H9 (cell line): ENCODE measurements at regions not wholly inside any gene's neighbourhood (a gene's known extent, or its start where the extent isn't known, plus 50 kb on each side); places are given as distances from the start of the nearest gene placed in this dataset.

Experiments
- DNase-seq: peaks from one replicate; pipeline ENCODE4 v3.0.0-alpha.2; 2017
- H2AFZ ChIP-seq: one replicate; pipeline ENCODE4 v1.6.1; 2013; ENCODE audit warnings: mild to moderate bottlenecking, low read length, control low read depth, moderate library complexity
- H2AK5ac ChIP-seq: 2 replicates; pipeline ENCODE4 v1.6.1; 2013; ENCODE audit warnings: low read length, control low read depth, mixed read lengths; ENCODE audit not compliant: insufficient read length
- H2BK120ac ChIP-seq: one replicate; pipeline ENCODE4 v1.6.1; 2013; ENCODE audit warnings: low read depth, mild to moderate bottlenecking, low read length, control low read depth, inconsistent platforms; ENCODE audit not compliant: poor library complexity, severe bottlenecking
- H2BK12ac ChIP-seq: 2 replicates; pipeline ENCODE4 v1.6.1; 2013; ENCODE audit warnings: low read length, control low read depth, mixed read lengths, low read depth; ENCODE audit not compliant: insufficient read length
- H2BK15ac ChIP-seq: 2 replicates; pipeline ENCODE4 v1.6.1; 2013; ENCODE audit warnings: low read depth, low read length, control low read depth
- H2BK20ac ChIP-seq: one replicate; pipeline ENCODE4 v1.6.1; 2013; ENCODE audit warnings: low read depth, mild to moderate bottlenecking, low read length, control low read depth, inconsistent platforms; ENCODE audit not compliant: poor library complexity, severe bottlenecking
- H2BK5ac ChIP-seq: 2 replicates; pipeline ENCODE4 v1.6.1; 2013; ENCODE audit warnings: low read length, control low read depth, mixed read lengths; ENCODE audit not compliant: insufficient read length
- H3K14ac ChIP-seq: 2 replicates; pipeline ENCODE4 v1.6.1; 2013; ENCODE audit warnings: low read length, control low read depth; ENCODE audit not compliant: insufficient read depth
- H3K18ac ChIP-seq: 2 replicates; pipeline ENCODE4 v1.6.1; 2013; ENCODE audit warnings: low read depth, mild to moderate bottlenecking, mixed read lengths, low read length, control low read depth; ENCODE audit not compliant: insufficient read length
- H3K23ac ChIP-seq: 2 replicates; pipeline ENCODE4 v1.6.1; 2013; ENCODE audit warnings: low read length, control low read depth, mixed read lengths, low read depth; ENCODE audit not compliant: insufficient read length
- H3K23me2 ChIP-seq: 2 replicates; pipeline ENCODE4 v1.6.1; 2013; ENCODE audit warnings: low read depth, mild to moderate bottlenecking, mixed read lengths, low read length, control low read depth; ENCODE audit not compliant: insufficient read length, poor library complexity, severe bottlenecking
- H3K27ac ChIP-seq: 2 replicates; pipeline ENCODE4 v1.5.1; 2013; ENCODE audit warnings: low read length, control low read depth, mixed read lengths, low read depth; ENCODE audit not compliant: insufficient read length
- H3K27me3 ChIP-seq: 2 replicates; pipeline ENCODE4 v1.6.1; 2013; ENCODE audit warnings: low read length, control low read depth, inconsistent platforms; ENCODE audit not compliant: insufficient read depth
- H3K4ac ChIP-seq: 2 replicates; pipeline ENCODE4 v1.6.1; 2013; ENCODE audit warnings: low read depth, mild to moderate bottlenecking, control low read depth, inconsistent platforms, low read length, moderate library complexity
- H3K4me1 ChIP-seq: 2 replicates; pipeline ENCODE4 v1.6.1; 2013; ENCODE audit warnings: low read length, control low read depth, inconsistent platforms; ENCODE audit not compliant: insufficient read depth
- H3K4me2 ChIP-seq: 2 replicates; pipeline ENCODE4 v1.6.1; 2013; ENCODE audit warnings: low read length, control low read depth, mixed read lengths; ENCODE audit not compliant: insufficient read length, insufficient read depth
- H3K56ac ChIP-seq: 2 replicates; pipeline ENCODE4 v1.6.1; 2013; ENCODE audit warnings: low read depth, mild to moderate bottlenecking, mixed read lengths, low read length, control low read depth; ENCODE audit not compliant: insufficient read length
- H3K79me1 ChIP-seq: 2 replicates; pipeline ENCODE4 v1.6.1; 2013; ENCODE audit warnings: low read depth, mild to moderate bottlenecking, moderate library complexity, low read length, control low read depth, inconsistent platforms; ENCODE audit not compliant: insufficient read depth, poor library complexity, severe bottlenecking
- H3K79me2 ChIP-seq: 2 replicates; pipeline ENCODE4 v1.6.1; 2013; ENCODE audit warnings: low read length, control low read depth, inconsistent platforms; ENCODE audit not compliant: insufficient read depth
- H3K9ac ChIP-seq: 2 replicates; pipeline ENCODE4 v1.6.1; 2013; ENCODE audit warnings: low read length, control low read depth, mixed read lengths; ENCODE audit not compliant: insufficient read length; ENCODE audit errors: extremely low read depth
- H3K9me3 ChIP-seq: one replicate; pipeline ENCODE4 v1.6.1; 2013; ENCODE audit warnings: low read depth, low read length, inconsistent platforms; ENCODE audit not compliant: control insufficient read depth
- H3T11ph ChIP-seq: one replicate; pipeline ENCODE4 v1.6.1; 2013; ENCODE audit warnings: mild to moderate bottlenecking, low read length, control low read depth, inconsistent platforms
- H4K20me1 ChIP-seq: one replicate; pipeline ENCODE4 v1.6.1; 2013; ENCODE audit not compliant: control insufficient read depth, insufficient read length, insufficient read depth
- H4K5ac ChIP-seq: 2 replicates; pipeline ENCODE4 v1.6.1; 2013; ENCODE audit warnings: low read depth, mild to moderate bottlenecking, mixed read lengths, low read length, control low read depth; ENCODE audit not compliant: insufficient read length
- H4K8ac ChIP-seq: replicated peaks from 2 replicates; pipeline ENCODE4 v1.6.1; 2013; ENCODE audit warnings: low read length, control low read depth, mixed read lengths, low read depth; ENCODE audit not compliant: insufficient read length
- H4K91ac ChIP-seq: 2 replicates; pipeline ENCODE4 v1.6.1; 2013; ENCODE audit warnings: low read depth, mild to moderate bottlenecking, moderate library complexity, mixed read lengths, low read length, control low read depth; ENCODE audit not compliant: insufficient read length
- H3K27ac Mint-ChIP-seq, 3 experiments: 2 replicates in 2 of 3; 3 replicates in 1 of 3; pipeline ENCODE4 v1.8.0; 2020 to 2021; ENCODE audit warnings: mixed read lengths in 3 of 3, mild to moderate bottlenecking in 1 of 3, moderate library complexity in 1 of 3
- H3K27me3 Mint-ChIP-seq: 2 replicates; pipeline ENCODE4 v1.8.0; 2021; ENCODE audit warnings: low read depth, mild to moderate bottlenecking, moderate library complexity, mixed read lengths
- H3K36me3 Mint-ChIP-seq, 3 experiments: 2 replicates in 2 of 3; 3 replicates in 1 of 3; pipeline ENCODE4 v1.8.0; 2020 to 2021; ENCODE audit warnings: low read depth in 3 of 3, mixed read lengths in 3 of 3; ENCODE audit not compliant: insufficient read depth in 1 of 3
- H3K4me1 Mint-ChIP-seq, 2 experiments: 2 replicates each; pipeline ENCODE4 v1.8.0; 2020; ENCODE audit warnings: mixed read lengths in 2 of 2
- H3K4me3 Mint-ChIP-seq, 2 experiments: 2 replicates in 1 of 2; 3 replicates in 1 of 2; pipeline ENCODE4 v1.8.0; 2020 to 2021; ENCODE audit warnings: mild to moderate bottlenecking in 2 of 2, mixed read lengths in 2 of 2, moderate library complexity in 1 of 2
- H3K9me3 Mint-ChIP-seq, 2 experiments: 2 replicates in 1 of 2; 3 replicates in 1 of 2; pipeline ENCODE4 v1.8.0; 2020; ENCODE audit warnings: mild to moderate bottlenecking in 2 of 2, mixed read lengths in 2 of 2, moderate library complexity in 1 of 2
- WGBS: extraction: QIAGEN DNeasy Blood & Tissue Kit; methylation state at CpG from one replicate; pipeline ENCODE4 v1.1.7; 2013; ENCODE audit warnings: missing lambda C conversion rate, low lambda C conversion rate, mixed read lengths; ENCODE audit not compliant: insufficient read length; ENCODE audit errors: extremely low coverage; 5-methylcytosine and 5-hydroxymethylcytosine counted together
- TF ChIP-seq, protein P1 (sequence below): fragments of 200-600 bp; sonication (generic); conservative IDR thresholded peaks from 3 replicates; pipeline ENCODE4 v1.8.0; 2021; ENCODE audit warnings: antibody characterized with exemption, mild to moderate bottlenecking

DNA sequence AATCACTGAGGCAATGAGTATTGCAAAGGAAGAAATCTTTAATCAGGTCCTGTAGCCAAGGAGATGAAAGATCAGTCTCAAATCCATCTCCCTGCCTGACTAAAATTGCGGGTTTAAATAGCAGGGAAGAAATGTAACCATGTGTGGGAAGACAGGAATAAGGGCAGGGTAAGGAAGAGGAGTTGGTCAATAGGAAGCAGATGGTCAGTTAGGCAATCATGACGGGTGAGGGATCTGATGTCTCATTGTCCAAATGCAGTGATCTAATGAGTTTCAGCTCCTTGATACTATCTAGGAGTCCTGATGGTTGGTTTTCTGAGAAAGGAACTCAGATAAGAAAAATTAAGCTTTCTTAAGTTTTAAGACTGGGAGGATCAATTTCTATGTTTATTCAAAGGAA is 200.8 kb downstream of the SPATA18 start:
- no peak overlapping the region for H3K4ac ChIP-seq
- no peak overlapping the region for H2BK5ac ChIP-seq
- H4K91ac ChIP-seq: no peak overlapping the region
- peaks cover 8 to 11% (median 11%) of the 10 kb centered on the region in 3 experiments for H3K36me3 Mint-ChIP-seq
- no peak overlapping the region for H3K27ac ChIP-seq
- no peak overlapping the region for H3T11ph ChIP-seq
- TF ChIP-seq, protein P1, sequence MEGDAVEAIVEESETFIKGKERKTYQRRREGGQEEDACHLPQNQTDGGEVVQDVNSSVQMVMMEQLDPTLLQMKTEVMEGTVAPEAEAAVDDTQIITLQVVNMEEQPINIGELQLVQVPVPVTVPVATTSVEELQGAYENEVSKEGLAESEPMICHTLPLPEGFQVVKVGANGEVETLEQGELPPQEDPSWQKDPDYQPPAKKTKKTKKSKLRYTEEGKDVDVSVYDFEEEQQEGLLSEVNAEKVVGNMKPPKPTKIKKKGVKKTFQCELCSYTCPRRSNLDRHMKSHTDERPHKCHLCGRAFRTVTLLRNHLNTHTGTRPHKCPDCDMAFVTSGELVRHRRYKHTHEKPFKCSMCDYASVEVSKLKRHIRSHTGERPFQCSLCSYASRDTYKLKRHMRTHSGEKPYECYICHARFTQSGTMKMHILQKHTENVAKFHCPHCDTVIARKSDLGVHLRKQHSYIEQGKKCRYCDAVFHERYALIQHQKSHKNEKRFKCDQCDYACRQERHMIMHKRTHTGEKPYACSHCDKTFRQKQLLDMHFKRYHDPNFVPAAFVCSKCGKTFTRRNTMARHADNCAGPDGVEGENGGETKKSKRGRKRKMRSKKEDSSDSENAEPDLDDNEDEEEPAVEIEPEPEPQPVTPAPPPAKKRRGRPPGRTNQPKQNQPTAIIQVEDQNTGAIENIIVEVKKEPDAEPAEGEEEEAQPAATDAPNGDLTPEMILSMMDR: no peak
- no peaks in the 10 kb centered on the region for H3K4me1 ChIP-seq
- no peak overlapping the region for H3K18ac ChIP-seq
- no CpG with 5 or more reads among the region's 2 CpGs for WGBS
- no peak overlapping the region for H3K4me3 Mint-ChIP-seq
- no peak overlapping the region for H4K5ac ChIP-seq
- peaks cover 4% of the 10 kb centered on the region; the same call in 1 of the 2 replicates for H3K27me3 Mint-ChIP-seq
- H3K79me1 ChIP-seq: no peaks in the 10 kb centered on the region
- no peak for DNase-seq
- H2AK5ac ChIP-seq: no peak overlapping the region
- peaks cover 10% of the 10 kb centered on the region for H3K9me3 ChIP-seq
- no peaks in the 10 kb centered on the region for H3K79me2 ChIP-seq
- H3K23me2 ChIP-seq: no peaks in the 10 kb centered on the region
- H2BK20ac ChIP-seq: no peak overlapping the region
- H2BK15ac ChIP-seq: no peak overlapping the region
- H4K8ac ChIP-seq: no peak overlapping the region
- peaks cover 12 to 23% of the 10 kb centered on the region in 2 experiments for H3K9me3 Mint-ChIP-seq
- no peak overlapping the region for H3K27ac Mint-ChIP-seq
- H3K4me1 Mint-ChIP-seq: peaks cover 0 to 3% of the 10 kb centered on the region in 2 experiments; a peak in 3 of 4 replicates
- H4K20me1 ChIP-seq: no peaks in the 10 kb centered on the region
- H3K27me3 ChIP-seq: no peaks in the 10 kb centered on the region
- H2BK12ac ChIP-seq: no peak overlapping the region
- H3K23ac ChIP-seq: no peak overlapping the region
- H3K56ac ChIP-seq: no peak overlapping the region
- H2AFZ ChIP-seq: no peak overlapping the region
- H3K14ac ChIP-seq: no peak overlapping the region
- no peak overlapping the region for H3K4me2 ChIP-seq
- no peak overlapping the region for H2BK120ac ChIP-seq
- no peak overlapping the region for H3K9ac ChIP-seq
